ENCODE measurements at regions not wholly inside any gene's neighbourhood (a gene's known extent, or its start where the extent isn't known, plus 50 kb on each side); places are given as distances from the start of the nearest gene placed in this dataset.

DNA sequence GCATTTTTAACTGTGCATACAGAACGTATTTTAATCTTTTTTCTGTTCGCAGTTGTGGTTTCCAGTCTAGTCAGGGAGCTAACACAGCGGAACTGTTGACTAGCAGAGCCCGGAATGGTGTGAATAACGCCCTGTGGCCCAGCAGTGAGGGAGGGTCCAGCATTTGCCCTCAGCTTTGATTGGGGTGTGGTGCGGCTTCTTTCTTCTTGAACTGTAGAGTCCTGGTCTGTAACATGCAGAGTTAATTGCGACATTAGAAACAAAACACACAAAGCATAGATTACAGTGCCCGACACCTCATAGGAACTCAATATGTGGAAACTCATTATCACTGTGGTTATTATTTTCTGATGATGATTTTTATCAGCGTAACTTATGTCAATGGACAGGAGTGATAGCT is 253.6 kb downstream of the SOX11 start:
- no peak for FAIRE-seq

DNA sequence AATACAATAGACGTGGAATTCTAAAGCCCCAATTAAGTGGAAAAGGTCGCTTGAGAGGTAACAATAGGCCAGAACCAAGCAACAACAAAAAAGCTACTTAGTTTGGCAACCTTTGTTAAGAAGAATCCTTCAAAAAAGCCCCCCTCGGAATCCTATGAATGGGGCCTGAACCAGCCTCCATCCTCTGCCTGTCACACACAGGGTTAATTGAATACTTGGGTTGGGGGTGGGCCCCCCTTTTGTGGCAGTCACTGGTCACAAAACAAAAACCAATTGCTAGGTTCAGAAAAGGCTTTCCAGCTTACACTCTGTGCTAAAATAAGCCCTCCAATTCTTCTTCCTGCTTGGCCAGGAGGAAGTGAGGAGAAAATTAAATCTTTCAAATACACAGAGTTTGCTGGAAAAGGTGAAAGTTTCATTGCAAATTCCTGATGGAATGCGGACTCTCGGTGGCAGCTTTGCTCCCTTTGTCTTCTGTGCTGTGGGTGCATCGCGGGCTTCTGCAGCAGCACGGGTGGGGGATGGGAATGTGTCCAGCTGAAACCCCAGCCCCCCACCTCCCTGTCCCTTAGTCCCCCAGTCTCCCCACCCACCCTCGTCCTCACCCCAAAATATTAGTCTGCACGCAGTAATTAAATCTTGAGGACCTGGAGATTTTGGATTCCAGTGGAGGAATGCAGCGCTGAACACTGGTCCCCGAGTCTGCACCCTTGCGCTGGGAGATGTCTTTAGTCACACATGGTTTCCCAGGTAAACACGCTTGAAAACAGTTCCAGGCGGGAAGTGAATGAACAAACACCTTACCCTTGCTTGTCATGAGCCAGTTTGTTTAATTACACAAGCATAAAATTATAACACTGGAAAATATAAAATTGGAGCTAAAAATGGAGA is 254.3 kb downstream of the SOX11 start:
- DNase-seq (ENCODE audit: extremely low spot score, insufficient read length, low read depth) (no peak), FAIRE-seq (no peak)

More for the DNA sequence above, 253.6 kb downstream of the SOX11 start:
- DNase-seq (ENCODE audit: extremely low spot score, insufficient read length, low read depth): no peak

DNA sequence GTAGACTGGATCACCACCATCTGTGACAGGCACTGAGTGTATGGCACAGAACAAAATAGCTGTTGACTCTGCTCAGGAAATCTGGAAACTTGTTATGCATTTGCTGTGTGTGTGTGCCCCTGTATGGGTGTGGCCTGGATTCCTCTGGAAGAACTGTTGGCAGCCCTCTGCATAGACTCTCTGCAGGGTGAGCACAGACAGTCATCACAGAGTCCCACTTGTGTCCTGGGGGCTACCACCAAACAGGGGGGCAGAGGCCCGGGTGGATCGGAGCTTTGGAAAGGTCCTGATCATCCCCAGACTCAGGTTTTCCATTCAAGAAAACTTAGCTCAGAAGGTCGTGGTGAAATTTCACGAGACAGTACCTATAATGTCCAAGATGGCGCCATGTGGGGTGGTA is 258.6 kb downstream of the SOX11 start:
- FAIRE-seq (no peak), DNase-seq (ENCODE audit: extremely low spot score, insufficient read length, low read depth) (no peak)

DNA sequence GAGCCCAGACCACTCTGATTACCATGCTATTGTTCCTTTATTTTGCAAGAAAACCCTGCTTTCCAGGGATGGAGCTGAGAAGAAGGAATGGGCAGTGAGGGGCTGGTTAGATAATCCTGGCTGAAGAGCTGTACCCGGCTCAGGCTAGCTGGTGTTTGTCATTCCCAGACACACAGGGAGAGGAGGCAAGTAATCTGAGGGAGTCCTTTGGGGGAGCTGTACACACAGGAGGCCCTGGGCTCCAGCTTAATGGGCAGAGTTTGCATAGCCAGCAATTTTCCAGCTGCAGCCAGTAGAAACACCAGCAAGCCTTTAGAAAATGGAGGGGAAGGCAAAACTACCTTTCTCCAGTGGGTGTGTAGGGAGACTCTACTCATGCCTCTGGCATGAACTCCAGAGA is 259.3 kb downstream of the SOX11 start:
- DNase-seq (ENCODE audit: extremely low spot score, insufficient read length, low read depth) (no peak), FAIRE-seq (no peak)

DNA sequence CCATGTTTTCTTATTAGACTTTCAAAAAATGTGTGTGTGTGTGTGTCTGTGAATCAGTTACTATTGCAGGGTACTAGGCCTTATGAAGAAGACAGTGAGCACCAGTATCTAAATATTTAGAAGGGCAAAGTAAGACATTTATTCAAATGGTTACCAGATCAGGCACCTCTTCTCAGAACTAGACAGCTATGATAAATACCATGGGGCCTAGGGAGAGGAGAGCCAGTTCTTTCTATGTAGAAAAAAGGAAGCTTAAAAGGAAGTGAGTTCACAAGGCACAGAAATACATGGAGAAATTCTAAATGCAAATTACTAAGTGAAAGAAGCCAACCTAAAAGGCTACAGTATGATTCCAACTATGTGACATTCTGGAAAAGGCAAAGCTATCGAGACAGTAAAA is 261.3 kb downstream of the SOX11 start:
- DNase-seq (ENCODE audit: extremely low spot score, insufficient read length, low read depth) (no peak), FAIRE-seq (no peak)

DNA sequence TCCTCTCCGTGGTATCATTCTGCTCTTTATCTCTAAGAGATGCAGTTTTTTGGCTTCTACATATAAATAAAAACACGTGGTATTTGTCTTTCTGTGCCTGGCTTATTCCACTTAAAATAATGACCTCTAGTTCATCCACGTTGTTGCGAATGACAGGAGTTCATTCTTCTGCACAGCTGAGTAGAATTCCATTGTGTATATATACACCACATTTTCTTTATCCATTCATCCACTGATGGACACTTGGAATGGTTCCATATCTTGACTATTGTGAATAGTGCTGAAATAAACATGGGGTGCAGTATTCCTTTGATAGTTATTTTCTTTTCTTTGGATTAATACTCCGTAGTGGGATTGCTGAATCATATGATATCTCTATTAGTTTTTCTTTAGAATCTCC is 262.3 kb downstream of the SOX11 start:
- FAIRE-seq (no peak), DNase-seq (ENCODE audit: extremely low spot score, insufficient read length, low read depth) (no peak)

DNA sequence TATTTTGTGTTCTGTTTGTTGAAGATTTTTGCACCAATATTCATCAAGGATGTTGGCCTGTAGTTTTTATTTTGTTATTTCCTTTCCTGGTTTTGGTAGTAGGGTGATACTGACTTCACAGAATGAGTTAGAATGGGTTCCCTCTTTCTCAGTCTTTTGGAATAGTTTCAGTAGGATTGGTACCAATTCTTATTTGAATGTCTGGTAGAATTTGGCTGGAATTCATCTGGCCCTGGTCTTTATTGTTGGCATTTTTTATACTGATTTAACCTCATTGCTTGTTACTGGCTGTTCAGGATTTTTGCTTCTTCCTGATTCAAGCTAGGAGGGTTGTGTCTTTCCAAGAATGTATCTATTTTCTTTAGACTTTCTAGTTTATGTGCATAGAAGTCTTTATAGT is 263.7 kb downstream of the SOX11 start:
- DNase-seq (ENCODE audit: extremely low spot score, insufficient read length, low read depth) (no peak), FAIRE-seq (no peak)

DNA sequence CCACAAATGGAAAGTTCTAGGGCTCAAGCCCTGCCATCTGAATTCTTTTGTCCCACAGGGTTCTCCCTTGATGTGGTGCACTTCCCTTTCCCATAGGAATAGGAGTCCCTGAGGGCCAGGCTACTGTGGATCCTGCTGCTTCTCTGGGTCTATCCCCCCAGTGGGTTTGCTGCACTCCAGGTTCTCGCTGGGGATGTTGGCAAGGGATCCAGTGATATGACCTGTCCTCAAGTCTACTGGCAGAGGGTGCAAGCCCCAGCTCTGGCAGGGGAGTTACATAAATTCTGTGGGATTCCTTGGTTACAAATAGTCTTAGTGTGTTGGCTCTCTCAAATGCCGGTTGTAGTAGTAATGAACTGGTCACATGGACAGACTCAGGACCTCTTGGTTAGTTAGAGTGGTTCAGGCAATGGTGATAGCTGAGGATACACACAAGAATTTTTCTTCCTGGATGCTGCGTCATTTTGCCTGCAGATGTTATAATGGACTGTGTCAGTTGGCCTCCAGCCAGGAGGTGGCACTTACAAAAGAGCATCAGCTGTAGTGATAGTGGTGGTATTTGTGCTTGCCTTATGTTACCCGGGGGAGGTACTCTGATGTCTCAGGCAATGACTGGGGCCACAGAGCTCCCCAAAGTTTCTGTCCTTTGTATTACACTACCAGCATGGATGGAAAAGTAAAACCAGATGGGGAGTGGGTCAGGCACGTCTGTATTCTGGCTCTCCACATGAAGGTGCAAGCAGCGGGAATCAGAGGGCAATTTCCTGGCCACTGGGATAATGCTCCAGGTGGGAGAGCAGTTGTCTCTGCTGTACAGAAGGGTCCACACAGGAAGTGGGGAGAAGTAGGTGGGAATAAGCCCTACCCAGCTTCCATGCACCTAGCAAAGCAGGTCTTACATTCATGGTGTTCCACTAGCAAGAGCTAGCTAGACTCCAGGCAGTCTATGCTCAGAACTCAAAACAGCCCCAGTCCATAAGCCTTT is 267.9 kb downstream of the SOX11 start:
- no peak for FAIRE-seq
- no peak for DNase-seq (ENCODE audit: extremely low spot score, insufficient read length, low read depth)

DNA sequence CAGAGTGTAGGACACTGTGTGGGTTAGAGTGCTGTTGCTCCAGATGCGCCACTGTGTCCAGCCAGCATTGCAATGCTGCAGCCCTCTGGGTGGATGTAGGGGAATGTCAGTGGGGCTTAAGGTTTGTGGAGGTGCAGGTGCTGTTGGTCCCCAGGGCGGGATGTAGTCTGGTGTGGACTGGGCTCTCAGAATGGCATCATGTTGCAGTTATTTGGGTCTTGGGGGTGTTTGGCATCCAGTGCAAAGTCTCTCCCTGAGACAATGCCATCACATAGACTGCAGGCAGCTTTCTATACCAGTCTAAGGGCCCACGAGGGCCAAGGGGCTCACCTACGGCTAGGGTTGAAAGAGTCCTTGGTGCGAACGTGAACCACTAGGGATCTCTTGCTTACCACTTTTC is 275.3 kb downstream of the SOX11 start:
- DNase-seq (ENCODE audit: extremely low spot score, insufficient read length, low read depth): no peak
- FAIRE-seq: no peak

DNA sequence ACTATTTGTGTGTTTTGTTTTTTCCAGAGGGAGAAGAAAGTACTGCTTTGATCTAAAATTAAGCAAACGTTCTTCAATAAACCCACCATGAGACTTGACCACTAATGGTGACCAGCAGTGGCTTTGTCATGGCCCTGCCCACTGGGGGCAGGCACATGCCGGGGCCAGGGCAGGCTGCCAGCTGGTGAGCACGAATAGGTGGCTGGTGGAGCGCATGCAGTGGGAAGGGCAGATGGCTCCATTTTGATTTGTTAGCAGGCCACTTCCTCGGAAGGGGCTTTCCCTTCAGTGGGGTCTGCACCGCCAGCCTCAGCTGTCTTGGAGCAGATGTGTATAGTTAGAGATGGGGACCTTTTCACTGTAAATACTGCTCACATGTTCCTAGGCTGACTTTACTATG is 277.1 kb downstream of the SOX11 start:
- DNase-seq (ENCODE audit: extremely low spot score, insufficient read length, low read depth) (no peak), FAIRE-seq (no peak)

DNA sequence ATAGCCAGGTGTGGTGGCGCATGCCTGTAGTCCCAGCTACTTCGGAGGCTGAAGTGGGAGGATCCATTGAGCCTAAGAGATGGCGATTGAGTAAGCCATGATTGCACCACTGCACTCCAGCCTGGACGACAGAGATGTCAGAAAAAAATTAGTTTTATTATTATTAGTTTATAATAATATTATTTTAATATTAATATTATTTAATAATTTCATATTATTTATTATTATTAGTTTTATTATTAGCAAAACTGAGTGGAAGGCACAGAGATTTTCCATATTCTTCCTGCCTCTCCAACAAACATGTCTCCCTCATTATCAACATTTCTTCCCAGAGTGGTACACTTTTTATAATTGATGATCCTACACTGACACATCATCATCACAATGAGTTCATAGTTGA is 278.2 kb downstream of the SOX11 start:
- FAIRE-seq: no peak
- no peak for DNase-seq (ENCODE audit: extremely low spot score, insufficient read length, low read depth)

DNA sequence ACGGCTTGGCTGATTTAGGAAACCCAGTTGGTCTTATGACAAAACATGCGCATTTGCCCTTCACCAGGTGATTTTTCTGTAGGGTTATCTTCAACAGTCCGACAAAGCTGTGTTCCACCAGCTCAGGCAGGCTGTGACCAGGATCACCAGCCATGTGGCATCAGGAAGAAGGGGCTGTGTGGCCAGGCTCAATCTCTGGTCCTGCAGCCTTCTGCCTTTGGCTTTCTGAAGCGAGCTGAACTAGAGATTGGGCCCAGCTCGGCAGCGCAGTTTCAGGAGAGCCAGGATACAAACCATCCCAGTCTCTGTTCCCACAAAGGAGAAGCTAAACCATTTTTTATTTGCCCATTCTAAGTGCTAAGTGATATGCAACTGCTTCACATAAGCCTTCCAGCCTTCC is 282.3 kb downstream of the SOX11 start:
- DNase-seq (ENCODE audit: extremely low spot score, insufficient read length, low read depth) (no peak), FAIRE-seq (no peak)

DNA sequence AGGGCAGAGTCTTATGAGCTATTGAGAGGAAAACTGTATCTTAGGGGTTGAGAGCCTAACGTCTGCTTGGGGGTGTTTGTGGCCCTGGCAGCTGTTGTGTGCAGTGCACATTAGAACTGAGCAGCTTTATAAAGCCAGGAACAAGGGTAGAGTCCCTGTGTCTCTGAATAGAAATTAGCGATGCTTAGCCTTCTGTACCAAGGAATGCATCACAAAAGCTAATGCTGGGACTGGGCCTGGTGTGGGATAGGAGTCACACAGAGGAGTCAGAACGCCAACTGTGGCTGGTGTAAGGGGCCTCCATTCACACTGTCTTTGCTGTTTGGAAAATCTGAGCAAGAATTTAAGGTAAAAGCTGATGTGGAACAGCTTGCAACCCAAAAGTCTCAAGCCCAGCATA is 283.2 kb downstream of the SOX11 start:
- FAIRE-seq: no peak
- no peak for DNase-seq (ENCODE audit: extremely low spot score, insufficient read length, low read depth)

DNA sequence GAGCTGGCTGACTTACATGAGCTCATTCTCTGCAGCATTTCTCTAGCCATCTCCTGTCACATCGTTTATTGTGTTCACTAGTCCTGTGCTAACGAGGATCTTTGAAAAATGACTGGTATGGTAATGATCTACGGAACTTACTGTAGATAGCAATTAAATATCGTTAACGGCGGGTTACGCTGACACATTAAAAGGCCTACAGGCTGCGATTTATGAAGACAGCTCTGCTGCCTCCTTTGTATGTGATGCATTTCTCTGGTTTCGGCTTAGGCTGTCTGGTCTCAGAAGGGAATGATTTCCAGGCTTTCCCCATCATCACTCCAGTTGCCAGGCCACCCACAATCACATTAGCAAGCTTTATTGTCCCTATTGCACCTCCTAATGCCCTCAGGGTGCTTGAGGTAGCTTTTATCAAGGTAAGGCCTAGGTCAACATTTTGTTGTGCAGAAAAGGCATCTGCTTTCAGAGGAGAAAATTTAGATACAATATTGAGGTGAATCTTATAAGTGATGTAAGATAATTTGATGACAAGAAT is 284.4 kb downstream of the SOX11 start:
- no peak for DNase-seq (ENCODE audit: extremely low spot score, insufficient read length, low read depth)
- no peak for FAIRE-seq

DNA sequence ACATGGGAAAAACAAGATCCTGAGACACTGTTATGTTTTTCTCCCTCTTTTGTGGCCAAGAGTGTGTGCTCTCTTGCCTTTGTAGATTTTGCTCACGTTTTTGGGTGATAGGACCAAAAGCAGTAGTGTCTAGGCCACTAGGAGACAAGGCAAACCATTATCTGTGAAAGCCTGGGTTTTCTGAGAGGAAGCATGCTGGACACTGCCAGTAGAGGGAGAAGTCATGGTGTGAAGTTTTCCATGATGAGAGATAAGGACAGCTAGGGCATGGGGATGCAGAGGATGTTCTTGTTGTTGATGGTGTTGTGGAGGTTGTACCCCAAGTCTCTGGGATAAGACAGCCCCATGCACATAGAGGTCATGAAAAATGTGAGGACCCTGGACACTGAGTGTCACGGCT is 285.3 kb downstream of the SOX11 start:
- DNase-seq (ENCODE audit: extremely low spot score, insufficient read length, low read depth) (no peak), FAIRE-seq (no peak)

DNA sequence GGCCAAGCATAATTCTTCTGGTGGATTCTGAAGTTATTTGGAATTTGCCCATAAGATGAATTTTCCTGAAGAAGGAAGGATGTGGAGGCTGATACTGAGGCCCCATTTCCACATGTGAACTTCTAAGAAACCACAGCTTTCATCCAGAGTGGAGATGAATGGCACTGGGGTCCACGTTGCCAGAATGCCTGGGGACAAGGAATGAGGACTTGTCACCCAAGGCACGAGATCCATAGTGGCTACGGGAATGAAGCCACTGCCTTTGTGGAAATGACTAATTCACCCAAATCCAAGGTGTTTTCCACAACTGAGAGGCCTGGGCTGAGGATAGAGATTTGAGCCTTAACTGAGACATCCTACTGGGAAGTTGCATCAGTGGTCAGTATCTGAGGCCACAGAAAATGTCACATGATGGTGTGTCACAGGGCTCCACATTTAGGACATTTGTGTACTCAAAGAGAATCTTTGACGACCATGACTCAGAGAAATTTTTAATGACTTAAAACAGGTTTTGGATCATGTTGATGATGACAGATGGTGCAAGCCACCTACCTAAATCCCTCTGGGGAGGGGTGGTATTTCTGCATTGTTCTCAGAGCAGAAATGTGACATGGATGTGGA is 286.1 kb downstream of the SOX11 start:
- no peak for DNase-seq (ENCODE audit: extremely low spot score, insufficient read length, low read depth)
- FAIRE-seq: no peak

DNA sequence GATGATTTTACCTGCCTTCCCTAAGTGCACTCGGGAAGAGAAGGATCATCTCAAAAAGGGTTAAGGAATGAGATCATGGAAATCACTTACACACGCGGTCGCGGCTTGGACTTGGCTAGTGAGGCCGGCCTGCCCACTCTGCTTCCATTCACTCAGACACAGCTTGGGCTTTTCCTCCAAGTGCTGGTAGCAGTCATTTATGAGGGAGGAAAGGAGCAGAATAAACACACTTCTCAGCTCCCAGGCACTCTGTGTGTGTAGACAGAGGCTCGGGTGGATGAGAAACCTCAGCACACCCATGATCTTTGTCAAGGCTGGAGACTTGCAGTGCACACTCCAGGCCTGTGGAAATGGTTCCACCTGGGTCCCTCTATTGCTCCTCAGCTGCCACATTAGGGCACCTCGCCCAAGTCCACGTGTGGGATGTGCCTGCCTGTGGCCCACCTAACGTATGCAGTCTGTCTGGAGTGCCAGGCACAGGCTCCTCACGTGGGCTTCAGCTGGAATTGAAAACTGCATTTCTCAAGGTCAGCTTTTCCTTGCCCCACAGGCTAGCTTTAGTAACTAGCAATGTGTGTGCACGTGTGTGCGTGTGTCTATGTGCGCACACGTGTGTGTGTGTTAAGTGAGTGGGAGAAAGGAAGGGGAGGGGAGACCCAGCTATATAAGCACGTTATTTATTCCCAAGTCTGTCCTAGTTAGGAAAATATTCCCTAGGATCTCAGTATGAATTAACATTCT is 288.4 kb downstream of the SOX11 start:
- FAIRE-seq (no peak), DNase-seq (ENCODE audit: extremely low spot score, insufficient read length, low read depth) (no peak)

DNA sequence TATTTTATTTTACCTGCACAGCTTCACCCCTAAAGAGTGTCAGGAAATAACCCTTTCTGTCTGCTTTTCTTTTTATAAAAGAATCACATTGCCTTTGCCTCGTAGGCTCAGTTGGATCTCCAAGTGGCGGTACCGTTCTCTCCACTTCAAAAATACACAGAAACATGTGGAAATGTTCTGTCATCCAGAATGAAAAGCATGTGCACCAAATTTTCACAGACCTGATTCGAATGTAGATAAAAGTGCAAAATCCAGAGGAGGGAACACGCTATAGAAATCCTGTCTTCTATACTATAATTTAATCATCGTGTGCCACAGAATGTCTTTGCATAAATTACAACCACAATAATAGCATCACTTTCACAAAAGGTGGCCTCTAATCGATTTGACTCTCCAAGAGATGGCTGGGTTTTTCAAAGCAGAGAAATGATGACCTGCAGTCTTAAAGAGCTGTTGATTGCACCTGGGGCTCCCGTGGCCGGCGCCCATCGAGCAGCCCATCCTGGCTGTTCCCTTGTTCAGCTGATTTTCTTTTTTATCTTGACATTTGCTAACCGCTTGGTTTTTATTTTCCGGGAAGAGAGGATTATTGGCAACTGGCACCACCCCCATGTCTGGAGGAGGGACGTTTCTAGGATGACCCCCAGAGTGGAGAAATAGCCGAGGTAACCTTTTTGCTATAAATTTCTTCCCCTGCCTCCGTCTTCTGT is 290.2 kb downstream of the SOX11 start:
- DNase-seq (ENCODE audit: extremely low spot score, insufficient read length, low read depth) (no peak), FAIRE-seq (no peak)

DNA sequence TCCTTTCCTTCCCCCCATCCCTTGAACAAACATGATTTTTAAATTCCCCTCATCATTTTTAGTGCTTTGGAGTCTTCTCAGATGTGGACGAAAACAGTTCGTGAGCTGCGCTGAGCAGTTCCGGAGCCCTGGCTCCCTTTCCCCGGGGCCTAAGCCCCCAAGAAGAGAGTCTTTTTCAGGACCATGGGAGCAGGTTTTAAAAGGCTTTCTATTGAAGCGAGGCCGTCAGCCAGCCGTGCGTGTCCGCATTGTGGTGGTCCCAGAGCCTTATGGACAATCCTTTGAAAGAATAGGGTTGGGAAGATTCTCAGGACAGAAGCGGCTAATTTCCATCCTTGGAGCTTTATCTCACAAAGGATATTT is 290.7 kb downstream of the SOX11 start:
- DNase-seq (ENCODE audit: extremely low spot score, insufficient read length, low read depth): no peak
- FAIRE-seq: no peak

Data from GM18507 (cell line).